Glomerular endothelial cell (primary cell): ENCODE measurements at regions not wholly inside any gene's neighbourhood (a gene's known extent, or its start where the extent isn't known, plus 50 kb on each side); places are given as distances from the start of the nearest gene placed in this dataset.

Source experiments
- DNase-seq: peaks from one replicate; pipeline ENCODE4 v3.0.0-alpha.2; 2011; ENCODE audit warnings: low read depth, low spot score; ENCODE audit errors: extremely low read depth

DNA sequence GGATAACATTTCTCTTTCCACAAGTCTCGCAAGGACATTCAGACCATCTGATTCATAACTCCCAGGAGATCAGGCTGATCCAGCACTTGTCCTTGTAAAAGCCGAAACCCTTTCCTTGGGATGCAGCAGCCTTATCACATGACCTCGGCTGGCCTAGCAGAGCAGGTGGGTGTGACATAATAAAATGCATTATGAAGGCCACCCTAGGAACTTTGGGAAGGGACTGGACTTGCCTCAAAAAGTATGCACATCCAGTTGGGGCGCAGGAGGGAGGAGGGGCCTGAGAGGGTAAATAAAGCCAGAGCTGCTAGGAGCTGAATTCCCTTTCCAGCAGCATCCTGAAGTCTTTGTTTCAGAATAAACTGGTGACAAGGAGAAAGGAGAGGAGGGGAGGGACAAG, 260.8 kb downstream of the SNX13 start:
- DNase-seq, result no peak

DNA sequence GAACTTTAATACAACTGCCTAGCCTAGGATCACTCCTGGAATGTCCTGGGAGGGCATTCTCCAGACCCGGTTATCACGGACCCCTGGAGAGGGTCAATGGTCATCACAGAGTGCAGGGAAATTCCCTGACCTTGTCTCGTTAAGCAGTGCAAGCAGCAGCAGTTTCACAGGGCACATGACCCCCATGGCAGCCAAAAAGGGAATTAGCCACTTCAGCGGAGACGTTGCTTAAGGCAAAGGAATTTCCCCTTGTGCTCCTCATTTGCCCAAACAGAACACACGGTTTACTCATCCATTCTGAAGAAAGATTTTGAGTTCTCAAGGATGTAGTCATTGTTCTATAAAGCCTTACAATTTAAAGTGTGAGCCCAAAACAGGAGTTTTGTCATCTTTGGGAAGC, 260.3 kb downstream of the SNX13 start:
- no peak for DNase-seq

DNA sequence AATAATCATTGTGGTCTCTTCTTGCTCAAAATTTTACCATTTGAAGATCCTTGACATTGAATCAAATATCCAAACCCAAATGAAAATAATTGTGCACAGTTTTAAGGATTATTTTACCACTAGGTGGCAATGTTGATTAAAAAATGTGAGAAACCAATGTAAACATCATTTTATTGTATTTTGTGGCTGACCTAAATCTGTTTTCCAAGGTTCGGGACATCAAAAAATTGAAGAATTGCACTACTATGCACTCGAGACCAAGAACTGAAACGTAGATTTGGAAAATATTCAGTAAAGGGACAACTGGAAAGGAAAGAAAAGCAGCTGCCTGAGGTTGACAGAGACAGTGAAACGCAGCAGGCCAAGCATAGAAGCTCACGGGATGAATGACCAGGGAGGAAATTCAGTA, 259.3 kb downstream of the SNX13 start:
- peak; percentile 22 for DNase-seq

DNA sequence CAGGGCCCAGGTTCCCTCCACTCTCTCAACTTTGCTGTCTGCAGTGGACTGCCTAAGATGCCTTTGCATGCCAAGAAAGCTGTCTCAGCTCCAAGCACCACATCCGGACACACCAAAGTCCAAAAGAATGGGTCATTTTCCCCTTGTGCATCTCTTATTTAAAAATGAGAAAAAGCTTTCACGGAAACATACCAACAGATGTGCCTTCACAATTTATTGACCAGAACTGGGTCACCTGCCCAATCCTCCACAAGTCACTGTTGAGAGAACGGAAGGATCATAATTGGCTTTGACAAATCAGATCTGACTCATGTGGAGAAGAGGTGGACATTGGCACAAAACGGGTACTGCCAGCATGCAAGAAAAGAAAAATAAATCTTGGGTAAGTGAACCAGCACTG, 258.3 kb downstream of the SNX13 start:
- DNase-seq, result no peak

DNA sequence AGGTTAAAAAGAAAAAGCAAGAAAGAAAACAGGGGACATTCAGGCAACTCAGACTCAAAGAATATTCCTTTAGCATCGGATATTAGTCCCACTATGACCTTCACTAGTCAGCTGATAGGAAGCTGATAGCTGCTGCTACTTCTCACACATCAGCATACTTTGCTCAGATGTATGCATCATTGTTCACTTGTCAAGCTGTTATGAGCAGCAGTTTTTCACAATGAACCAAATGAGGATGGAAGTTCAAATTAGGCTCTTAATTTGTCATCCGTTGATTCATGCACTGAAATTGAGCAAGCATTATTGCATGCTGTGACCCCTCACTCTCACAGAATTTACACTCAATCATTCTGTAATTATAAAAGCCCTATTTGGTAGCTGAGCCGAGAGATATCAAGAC, 257.7 kb downstream of the SNX13 start:
- no peak for DNase-seq

DNA sequence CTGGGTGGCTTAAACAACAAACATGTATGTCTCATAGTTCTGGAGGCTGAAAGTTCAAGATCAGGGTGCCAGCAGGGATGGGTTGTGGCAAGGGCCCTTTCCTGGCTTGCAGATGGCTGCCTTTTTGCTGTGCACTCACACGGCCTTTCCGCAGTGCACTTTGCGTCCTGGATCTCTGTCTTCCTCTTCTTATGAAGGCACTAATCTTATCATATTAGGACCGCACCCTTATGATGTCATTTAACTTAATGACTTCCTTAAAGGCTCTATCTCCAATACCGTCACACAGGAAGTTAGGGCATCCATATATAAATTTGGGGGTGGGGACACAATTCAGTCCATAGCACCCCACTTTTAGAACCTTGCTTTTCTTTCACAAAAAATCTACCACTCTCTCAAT, 255.2 kb downstream of the SNX13 start:
- no peak for DNase-seq

DNA sequence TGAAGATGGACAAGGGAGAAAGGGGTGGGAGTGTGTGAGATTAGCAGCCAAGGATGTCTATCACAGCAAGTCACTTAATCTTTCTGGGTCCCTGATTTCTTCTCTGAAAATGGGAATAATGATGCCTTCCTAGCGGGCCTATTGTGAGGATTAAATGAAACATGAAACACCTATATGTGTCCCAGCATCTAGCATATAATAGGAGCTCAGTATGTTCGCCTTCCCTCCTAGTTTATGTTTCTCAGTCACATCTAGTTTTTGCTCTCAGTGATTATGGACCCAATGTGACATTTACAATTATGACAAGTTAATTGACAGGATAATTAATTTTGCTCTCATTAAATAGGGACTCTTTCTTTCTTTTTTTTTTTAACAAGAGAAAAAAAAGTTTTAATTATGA, 252.9 kb downstream of the SNX13 start:
- DNase-seq, result no peak

DNA sequence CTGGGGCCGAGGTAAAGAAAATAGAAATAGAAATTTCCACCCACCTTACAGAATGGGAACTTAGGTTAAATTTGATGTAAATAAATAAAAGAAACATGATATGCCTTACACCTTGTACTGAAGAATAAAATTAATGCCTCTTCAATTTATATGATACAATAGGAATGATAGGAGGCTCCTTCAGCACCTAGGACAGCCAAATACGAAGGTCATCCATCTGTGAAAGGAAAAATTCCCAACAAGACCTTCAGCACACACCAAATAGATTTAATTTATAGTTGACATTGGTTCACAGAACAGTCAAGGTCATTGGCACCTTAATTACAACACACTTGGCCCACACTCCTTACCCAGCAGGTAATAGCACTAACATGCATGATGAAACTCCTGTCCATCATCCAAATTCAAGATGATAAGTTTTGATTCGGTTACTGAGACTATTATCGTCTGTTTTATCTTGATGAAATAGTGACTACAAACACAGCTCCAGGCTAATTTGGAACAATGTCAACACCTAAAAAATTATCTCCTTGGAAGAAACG, 250.9 kb downstream of the SNX13 start:
- DNase-seq, result no peak

DNA sequence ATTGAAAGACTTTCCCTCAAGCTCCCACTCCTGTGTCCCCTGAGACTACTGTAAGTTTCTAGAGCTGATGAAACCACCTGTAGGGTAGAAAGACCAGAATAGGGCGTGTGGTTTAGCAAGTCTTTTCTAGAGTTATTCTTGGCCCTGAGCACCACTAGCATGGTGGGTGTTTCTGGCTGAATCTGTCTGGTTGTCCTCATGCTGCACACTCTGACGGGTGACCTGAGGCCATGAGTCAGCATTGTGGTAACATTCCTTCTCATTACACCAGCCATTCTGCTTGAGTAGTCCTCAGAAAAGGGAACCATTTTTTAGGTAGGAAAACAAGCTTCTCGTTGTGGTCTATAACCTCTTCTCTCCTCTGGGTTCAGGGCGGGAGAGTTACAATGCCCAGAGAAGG, 250.3 kb downstream of the SNX13 start:
- DNase-seq, result no peak

DNA sequence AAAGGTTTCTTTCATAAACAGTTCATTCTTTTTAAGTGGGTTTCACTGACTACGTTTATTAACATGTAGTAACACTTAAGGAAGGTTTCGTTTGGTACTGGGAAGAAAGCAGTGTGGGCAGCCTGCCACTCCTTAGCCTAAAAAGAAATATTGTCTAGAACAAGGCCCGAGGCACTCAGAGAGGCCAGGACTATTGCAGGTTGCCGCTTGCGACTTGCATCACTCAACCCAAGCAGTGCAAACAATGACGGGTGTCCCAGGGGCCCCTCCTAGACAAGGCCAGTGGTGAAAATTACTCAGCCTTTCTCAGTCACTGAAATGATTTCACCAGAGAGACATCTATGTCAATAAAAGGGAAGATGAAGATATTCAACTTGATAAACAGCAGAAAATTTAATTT, 243.9 kb downstream of the SNX13 start:
- DNase-seq, result no peak

DNA sequence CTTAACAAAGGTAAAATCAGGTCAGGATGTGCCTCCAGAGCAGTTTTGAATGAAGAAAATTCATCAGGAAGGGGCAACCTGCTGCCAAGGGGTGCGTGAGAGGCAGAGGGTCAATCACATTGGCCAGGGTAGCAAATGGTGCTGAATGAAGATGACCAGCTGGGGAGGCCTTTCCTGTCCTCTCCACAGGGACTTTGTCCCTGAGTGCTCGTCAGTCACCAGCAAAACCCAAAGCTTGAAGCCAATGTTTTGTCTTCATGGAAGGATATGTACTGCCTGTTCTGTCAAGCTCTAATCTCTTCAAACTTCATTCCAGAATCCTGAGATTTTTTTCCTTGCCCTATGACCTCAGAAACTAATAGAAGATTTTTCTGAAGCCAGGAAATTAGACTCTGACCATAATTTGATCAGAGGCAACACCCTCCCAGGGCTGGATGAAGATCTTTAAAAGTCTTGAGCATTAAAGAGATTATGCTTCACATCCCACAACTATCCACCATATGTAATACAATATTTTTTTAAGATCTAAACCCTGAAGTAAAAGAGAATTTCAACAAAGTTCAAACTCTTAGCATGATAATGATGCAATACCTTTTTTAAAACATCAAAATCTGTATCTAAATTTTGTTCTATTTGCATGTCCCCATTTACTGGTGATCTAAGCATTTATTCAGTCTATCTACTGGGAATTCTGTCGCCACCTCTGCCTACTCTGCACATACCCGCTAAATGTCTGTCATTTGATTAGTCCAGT, 243.0 kb downstream of the SNX13 start:
- no peak for DNase-seq

DNA sequence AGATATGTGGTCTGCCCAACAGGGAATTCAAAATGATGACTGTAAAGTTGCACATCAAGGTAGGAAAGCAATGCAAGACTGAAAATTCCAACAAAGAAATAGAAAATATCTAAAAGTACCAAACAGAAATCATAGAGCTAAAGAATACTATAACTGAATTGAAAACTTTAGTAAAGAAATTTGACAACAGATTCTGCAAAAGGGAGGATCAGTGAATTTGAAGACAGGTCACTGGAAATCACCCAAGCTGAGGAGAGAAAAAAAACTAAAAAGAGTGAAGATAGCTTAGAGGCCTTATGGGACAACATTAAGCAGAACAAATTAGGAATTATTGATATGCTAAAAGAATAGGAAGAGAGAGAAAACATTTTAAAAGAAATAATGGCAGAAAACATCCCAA, 240.6 kb downstream of the SNX13 start:
- no peak for DNase-seq

DNA sequence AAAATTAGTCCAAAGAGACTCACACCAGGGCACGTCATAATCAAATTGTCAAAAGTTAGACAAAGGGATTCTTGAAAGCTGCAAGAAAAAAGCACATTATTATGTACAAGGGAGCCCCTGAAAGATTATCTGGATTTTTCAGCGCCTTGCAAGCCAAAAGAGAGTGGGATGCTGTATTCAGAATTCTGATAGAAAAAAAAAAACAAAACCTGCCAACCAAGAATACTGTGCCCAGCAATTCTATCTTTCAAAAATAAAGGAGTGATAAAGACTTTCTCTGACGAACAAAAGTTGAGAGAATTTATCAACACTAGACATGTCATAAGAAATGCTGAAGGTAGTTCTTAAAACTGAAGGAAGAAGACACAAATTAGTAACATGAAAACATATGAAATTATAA, 240.2 kb downstream of the SNX13 start:
- DNase-seq, result no peak

DNA sequence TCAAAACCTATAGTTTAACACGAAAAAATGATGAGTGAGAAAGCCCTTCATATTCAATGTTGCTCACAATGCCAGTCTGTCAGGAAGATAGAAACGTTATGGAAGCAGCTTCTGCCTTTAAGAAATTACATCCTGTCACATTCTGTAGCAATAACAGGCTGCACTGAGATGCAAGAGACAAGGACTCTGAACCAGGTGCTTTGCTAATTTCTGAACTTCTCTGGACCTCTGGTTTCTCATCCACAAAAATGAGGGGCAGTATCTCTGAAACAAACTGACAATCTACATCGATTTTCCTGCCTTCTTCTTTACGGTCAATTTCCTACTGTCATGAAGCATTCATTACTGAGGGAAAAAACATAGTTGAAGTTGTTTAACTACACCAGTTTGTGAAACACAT, 234.0 kb downstream of the SNX13 start:
- DNase-seq, result no peak

DNA sequence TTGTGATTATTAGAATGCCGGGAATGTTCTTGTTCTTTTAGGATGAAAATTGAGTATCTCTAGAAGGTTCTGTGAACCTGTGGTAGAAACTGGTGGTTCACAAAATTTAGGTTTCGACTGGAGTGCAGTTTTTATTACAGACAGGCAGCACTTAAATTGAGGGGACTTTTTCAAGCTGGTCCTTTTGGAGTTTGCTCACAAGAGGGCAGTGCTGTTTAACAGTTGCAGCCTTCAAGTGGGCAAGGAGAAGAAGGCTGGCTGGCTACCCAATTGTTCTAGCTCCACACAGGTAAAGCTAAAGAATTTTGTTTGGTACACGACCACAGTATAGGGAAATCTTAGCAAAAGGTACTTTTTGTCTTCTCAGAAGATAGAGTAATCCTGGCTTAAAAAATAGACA, 233.6 kb downstream of the SNX13 start:
- peak; percentile 42 for DNase-seq

DNA sequence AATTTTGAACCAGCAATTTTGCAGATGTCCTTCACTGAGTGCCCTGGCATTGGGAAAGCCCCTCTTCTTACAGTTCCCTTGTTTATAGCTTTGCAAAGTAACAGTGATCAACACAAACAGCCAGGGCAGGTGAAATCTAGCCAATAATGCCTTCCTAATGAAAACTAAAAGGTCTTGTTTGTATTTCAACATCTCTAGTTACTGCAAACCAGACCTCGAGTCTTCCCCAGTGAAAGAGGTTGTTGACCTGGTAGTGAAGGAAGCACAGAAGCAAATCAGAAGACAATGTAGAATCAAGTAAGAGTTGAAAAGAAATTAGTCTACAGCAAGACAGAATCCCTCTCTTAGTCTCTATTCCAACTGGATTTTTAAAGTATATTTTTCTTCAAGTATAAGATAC, 231.2 kb downstream of the SNX13 start:
- no peak for DNase-seq

DNA sequence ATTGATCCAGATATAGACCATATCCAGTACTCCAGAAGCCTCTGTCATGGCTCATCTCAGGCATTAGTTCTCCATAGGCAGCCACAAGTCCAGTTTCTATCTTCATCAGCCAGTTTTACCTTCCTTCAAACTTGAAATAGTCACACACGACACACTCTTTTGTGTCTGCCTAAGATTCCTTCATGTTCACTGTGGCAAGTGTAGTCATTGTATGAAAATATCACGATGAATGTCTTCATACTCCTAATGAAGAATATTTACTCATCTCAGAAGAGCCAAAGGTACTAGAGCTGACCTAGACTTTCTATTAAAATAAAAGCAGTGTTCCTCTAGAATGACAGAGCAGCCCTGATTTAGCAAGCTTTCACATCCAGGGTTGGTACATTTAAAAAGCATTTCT, 230.7 kb downstream of the SNX13 start:
- no peak for DNase-seq

DNA sequence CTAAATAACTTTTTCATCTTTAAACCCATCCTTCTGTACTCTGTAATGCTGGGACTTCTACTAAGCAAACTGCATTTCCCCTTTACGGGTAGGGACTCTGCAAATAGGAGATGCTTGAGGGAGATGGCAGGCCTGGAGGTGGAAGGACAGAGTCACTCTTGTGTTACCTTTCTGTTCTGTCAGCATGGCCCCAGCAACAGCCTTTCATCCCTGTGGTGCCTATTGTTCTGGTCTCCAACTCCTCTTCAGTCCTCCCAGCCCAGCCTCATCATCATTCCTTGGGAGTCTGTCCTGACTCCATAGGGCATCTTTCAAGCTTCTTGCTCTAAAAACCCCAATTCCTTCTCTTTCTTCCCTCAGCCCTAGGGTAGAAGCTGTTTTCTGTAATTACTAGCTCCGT, 230.0 kb downstream of the SNX13 start:
- DNase-seq, result no peak

DNA sequence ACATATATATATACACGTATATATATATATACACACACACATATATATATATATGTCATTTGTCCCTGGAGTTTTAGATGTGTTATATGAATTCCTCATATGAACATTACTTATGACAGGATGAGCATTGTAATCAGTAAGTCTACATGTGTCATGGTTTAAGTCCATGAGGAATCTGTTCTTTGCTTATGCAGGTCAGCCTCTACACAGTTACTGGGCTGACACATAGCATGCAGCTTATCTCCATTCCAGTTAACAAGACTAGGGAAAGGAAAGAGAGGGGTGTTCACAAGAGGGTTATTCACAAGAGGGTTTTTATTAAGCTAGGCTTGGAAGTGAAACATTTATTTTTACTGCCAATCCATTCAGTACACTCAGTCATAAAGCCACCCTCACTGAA, 226.7 kb downstream of the SNX13 start:
- no peak for DNase-seq

DNA sequence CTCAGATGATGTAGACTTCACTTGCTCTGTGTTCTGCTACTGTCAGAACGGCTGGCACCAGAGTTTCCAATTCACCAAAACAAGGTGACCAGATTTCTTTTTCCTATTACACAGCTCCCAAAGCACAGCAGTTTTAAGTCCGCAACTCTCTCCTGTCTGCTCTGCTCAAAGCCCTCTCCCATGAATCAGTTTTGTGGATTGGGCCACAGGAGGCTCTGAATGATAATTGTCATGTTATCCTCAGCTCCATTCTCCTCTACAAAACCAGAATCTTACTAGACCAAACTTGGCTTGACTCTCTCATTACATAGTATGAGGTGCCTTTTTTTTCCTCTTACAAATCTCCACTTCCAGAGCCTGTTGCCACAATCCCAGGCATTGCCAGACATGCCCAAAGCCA, 223.5 kb downstream of the SNX13 start:
- DNase-seq, result no peak

DNA sequence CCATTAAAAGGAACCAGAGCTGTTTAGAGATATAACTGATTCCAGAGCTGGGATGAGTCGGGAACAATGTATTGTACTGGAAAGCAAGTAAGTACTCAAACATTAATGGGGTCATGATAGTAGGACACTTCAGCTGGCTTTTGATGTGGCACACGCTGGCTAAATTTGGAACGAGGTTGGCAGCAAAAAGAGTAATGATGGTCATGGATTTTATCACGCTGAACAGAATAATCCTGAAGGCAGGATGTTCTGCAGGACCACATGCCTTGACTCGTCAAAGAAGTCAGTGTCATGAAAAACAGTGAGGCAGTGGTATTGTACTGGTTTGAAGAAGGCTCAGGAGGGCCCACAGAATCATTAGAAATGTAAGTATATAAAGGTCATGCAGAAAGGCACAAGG, 220.3 kb downstream of the SNX13 start:
- no peak for DNase-seq

DNA sequence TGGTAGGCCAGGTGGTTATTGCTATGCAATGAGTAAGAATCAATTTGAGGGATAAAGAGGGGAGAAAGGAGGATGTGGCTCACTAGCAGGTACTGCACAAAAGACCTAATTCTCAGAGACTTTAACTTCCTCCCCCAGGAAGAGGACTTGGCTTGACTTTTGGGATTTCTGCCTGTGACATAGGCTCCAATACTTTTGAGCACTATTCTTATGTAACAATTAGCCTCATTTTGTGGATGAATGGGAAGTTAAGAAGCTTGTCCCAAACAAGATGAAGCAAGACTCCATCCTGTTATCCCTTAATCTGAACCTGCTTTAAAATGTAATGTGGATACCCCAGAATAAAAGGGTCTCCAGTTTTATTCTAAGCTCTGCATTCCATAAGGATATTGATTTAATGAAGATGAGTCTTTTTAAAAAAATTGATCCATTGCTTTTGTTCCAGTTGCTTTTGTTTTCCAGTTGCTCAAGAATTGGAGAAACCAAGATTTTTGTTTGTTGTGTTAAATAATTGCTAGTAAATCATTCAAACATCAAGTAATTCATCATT, 218.5 kb downstream of the SNX13 start:
- no peak for DNase-seq

DNA sequence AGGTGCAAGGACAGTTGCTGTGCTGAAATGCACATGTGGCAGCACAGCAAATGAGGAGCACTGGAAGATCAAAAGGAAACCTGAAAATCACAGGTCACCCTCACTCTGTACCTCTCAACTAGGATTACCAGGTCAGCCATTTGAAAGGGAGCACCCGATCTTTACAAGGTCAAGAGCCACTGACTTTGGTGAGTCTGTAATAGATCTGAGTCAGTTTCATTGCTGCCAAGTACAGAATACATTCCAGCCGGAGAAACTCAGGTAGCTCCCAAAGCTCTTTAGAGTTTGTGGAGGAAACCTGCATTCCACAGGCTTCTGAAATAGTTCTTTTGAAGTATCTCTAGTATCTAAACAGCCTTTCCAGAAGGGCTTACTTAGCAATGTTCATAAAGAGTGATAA, 217.5 kb downstream of the SNX13 start:
- no peak for DNase-seq
